HUES6 (cell line): ENCODE measurements at regions not wholly inside any gene's neighbourhood (a gene's known extent, or its start where the extent isn't known, plus 50 kb on each side); places are given as distances from the start of the nearest gene placed in this dataset.

Source experiments
- H3K27ac ChIP-seq: 2 replicates; pipeline ENCODE4 v1.7.0; 2013; ENCODE audit warnings: low read depth, mild to moderate bottlenecking, low read length, inconsistent platforms
- H3K27me3 ChIP-seq: 2 replicates; pipeline ENCODE4 v1.6.1; 2013; ENCODE audit warnings: low read length; ENCODE audit not compliant: control insufficient read depth, insufficient read depth
- H3K36me3 ChIP-seq: 2 replicates; pipeline ENCODE4 v1.6.1; 2013; ENCODE audit warnings: low read length; ENCODE audit not compliant: control insufficient read depth, insufficient read depth
- H3K4me1 ChIP-seq: 2 replicates; pipeline ENCODE4 v1.6.1; 2013; ENCODE audit warnings: low read length; ENCODE audit not compliant: control insufficient read depth, insufficient read depth
- H3K4me3 ChIP-seq: 2 replicates; pipeline ENCODE4 v1.5.1; 2013; ENCODE audit warnings: low read depth, low read length
- H3K9ac ChIP-seq: one replicate; pipeline ENCODE4 v1.6.1; 2013; ENCODE audit warnings: mild to moderate bottlenecking, low read length
- H3K9me3 ChIP-seq: 2 replicates; pipeline ENCODE4 v1.6.1; 2013; ENCODE audit warnings: low read depth, low read length; ENCODE audit not compliant: control insufficient read depth, insufficient read depth

DNA sequence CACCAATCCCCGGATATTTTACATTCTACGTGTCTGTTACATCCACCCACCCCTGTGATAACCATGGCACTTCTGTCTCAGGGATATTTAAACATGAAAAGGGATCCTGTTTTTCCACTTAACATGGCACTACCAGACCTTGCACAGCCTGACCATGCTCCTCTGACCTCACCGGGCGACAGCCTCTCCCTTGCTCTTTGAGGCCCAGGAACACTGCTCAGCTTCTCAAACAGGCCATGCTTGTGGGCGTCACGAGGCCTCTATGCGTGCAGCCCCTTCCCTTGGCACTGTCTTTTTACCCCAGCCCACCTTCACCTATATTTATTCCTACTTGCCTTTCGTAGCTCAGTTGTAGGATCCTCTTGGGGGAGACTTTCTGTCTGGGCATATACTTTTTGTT, 385.6 kb downstream of the UQCRFS1 start:
- H3K9me3 ChIP-seq, result no peaks in the 10 kb centered on the region
- no peak overlapping the region for H3K9ac ChIP-seq
- no peaks in the 10 kb centered on the region for H3K27me3 ChIP-seq
- no peaks in the 10 kb centered on the region for H3K36me3 ChIP-seq
- peaks cover 36% of the 10 kb centered on the region for H3K4me1 ChIP-seq
- H3K27ac ChIP-seq, result no peak overlapping the region
- H3K4me3 ChIP-seq, result no peak overlapping the region

DNA sequence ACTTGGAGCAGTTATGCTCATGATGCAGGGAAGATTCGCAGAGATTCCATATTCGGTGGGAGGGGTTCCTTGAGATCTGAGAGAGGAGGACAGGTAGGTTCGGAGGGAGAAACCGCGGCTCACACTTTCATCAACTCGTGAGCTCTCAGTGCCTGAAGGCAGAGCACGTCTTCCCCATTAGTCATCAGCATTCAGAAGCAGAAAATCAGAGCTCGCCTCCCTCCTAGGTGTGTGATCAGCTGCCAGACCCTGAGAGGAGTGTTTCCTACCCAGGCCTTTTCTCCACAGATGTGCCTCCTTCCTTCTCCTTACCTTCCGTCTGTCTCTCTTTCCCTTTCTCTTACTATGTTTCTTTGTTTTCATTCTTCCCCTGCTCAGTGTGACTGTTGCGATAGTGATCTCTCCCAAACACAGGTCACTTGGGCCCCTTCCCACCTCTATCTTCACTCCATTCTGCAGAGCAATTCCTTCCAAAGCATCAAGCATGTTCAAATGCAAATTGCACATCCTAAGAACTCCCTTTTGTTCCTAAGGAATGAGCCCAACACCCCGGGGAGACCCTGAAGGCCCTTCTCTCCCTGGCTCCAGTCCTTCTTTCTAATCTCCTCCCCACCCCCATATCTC, 389.5 kb downstream of the UQCRFS1 start:
- H3K4me3 ChIP-seq, result peak overlapping the region; percentile 25; the same call in 1 of the 2 replicates
- H3K27ac ChIP-seq, result peak overlapping the region; percentile 10; the same call in 1 of the 2 replicates
- H3K27me3 ChIP-seq, result no peaks in the 10 kb centered on the region
- no peaks in the 10 kb centered on the region for H3K9me3 ChIP-seq
- peak overlapping the region; percentile 31 for H3K9ac ChIP-seq
- peaks cover 22% of the 10 kb centered on the region for H3K4me1 ChIP-seq
- H3K36me3 ChIP-seq, result no peaks in the 10 kb centered on the region

DNA sequence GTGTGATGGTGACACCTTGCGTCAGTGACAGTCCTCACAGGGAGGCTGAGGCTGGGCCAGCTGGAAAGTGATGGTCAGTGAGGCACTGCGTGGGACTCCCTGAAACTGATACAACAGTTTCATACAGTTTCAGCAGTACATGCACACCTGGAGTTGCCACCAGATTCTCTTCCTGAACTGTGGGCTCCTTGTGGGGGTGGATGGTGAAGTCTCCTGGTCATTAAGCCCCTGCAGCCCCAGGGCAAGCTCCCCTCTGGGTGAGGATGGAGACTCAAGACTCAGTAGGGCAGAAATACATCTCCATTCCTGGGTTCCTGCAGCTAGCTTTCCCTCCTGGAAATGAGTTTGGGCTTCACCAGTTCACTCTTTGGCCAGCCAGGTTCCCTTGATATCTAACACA, 392.7 kb downstream of the UQCRFS1 start:
- Histone ChIP-seq H3K9me3 (peaks cover 6% of the 10 kb centered on the region), H3K4me1 (peaks cover 22% of the 10 kb centered on the region), H3K27ac (no peak overlapping the region), H3K4me3 (no peak overlapping the region), H3K27me3 (no peaks in the 10 kb centered on the region), H3K36me3 (no peaks in the 10 kb centered on the region), H3K9ac (no peak overlapping the region)

DNA sequence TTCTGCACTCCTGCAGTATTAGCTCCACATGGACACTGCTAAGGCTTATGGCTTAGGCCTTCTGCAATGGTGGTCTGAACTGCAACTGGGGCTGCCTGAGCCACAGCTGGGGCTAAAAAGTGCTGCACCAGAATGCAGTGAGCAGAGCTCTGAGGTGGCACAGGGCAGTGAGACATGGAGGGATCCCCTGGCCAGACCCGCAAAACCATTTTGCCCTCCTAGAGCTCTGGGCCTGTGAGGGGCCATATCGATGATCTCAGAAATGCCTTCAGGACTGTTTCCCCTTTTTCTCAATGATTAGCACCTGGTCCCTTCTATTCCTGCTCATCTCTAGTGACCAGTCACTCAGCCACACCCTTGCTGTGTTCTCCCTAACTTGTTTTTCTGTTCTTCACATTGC, 397.7 kb downstream of the UQCRFS1 start:
- no peaks in the 10 kb centered on the region for H3K27me3 ChIP-seq
- no peaks in the 10 kb centered on the region for H3K36me3 ChIP-seq

DNA sequence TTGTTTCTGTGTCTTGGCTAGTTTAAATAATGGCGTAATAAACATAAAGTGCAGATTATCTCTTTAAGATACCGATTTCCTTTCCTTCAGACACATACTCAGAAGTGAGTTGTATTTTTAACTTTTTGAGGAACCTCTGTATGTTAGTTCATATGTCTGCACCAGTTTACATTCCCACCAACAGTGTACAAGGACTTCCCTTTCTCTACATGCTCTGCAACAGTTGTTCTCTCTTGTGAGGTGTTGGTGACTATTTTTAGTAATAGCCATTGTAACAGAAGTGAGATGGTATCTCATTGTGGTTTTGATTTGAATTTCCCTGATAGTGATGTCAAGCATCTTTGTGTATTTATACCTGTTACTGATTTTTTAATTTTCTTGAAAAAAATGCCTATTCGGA, 418.6 kb downstream of the UQCRFS1 start:
- H3K27ac ChIP-seq, result no peak overlapping the region
- H3K4me1 ChIP-seq, result no peaks in the 10 kb centered on the region
- H3K9ac ChIP-seq, result no peak overlapping the region
- H3K9me3 ChIP-seq, result no peaks in the 10 kb centered on the region
- H3K4me3 ChIP-seq, result peak overlapping the region; percentile 80
- H3K36me3 ChIP-seq, result no peaks in the 10 kb centered on the region
- H3K27me3 ChIP-seq, result peaks cover 40% of the 10 kb centered on the region

More for the DNA sequence above, 397.7 kb downstream of the UQCRFS1 start:
- no peak overlapping the region for H3K9ac ChIP-seq
- no peaks in the 10 kb centered on the region for H3K4me1 ChIP-seq
- H3K9me3 ChIP-seq, result peaks cover 12% of the 10 kb centered on the region
- no peak overlapping the region for H3K4me3 ChIP-seq
- no peak overlapping the region for H3K27ac ChIP-seq

DNA sequence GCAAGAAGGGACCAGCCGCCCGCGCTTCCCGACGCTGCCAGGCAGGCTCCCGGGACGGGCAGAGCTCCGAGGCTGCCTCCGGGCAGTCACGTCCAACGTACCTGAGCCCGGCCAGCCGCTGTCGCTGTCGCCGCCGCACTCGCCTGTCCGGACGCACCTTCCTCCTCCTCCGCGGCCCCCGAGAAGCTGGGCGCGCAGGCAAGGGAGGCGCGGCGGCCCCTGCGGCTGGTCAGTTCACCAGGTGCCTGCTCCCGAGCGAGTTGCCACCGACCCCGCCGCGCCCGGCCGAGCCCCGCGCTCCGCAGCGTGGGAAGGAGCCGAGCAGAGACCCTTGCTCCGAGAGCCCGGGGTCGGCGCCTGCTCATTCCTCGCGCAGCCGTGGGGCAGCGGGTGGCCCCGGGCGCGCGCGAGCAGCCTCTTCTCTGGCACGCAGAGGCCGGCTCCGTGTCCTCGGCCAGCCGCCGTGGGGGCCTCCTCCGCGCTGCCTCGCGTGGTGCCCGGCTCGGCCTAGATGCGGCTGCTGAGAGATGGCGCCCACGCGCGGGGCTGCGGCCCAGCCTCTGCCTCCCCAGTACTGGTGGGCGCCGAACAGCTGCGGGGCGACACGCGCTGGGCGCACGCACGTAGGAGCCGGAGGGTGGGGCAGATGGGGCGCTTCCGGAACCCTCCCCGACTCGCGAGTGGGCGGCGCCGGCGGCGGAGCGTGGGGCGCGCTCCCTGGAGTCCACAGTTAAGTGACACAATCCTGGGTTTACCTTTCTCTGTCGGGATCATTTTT, 419.4 kb downstream of the UQCRFS1 start:
- peak overlapping the region; percentile 23 for H3K9ac ChIP-seq
- H3K9me3 ChIP-seq, result no peaks in the 10 kb centered on the region
- peak overlapping the region; percentile 80 for H3K4me3 ChIP-seq

DNA sequence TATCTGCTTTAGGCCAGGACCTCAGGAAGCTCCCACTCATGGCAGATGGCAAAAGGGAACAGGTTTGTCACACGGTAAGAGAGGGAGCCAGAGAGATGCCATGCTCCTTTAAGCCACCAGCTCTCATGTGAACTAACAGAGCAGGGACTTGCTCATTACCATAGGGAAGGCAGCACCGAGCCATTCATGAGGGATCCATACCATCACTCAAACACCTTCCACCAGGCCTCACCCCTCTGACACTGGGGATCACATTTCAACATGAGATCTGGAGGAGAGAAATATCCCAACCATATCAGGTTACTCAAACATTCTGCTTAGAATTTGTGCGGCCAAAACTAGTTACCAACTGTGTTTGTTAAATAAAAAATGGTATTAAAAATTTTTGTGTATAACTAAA, 427.0 kb downstream of the UQCRFS1 start:
- Histone ChIP-seq H3K36me3 (no peaks in the 10 kb centered on the region), H3K4me1 (peaks cover 3% of the 10 kb centered on the region; the same call in 1 of the 2 replicates), H3K9ac (no peak overlapping the region), H3K27me3 (no peaks in the 10 kb centered on the region), H3K27ac (no peak overlapping the region), H3K4me3 (no peak overlapping the region), H3K9me3 (peaks cover 6% of the 10 kb centered on the region; the same call in 1 of the 2 replicates)

More for the DNA sequence above, 419.4 kb downstream of the UQCRFS1 start:
- H3K4me1 ChIP-seq, result no peaks in the 10 kb centered on the region
- H3K27ac ChIP-seq, result no peak overlapping the region
- H3K27me3 ChIP-seq, result peaks cover 40% of the 10 kb centered on the region
- no peaks in the 10 kb centered on the region for H3K36me3 ChIP-seq

DNA sequence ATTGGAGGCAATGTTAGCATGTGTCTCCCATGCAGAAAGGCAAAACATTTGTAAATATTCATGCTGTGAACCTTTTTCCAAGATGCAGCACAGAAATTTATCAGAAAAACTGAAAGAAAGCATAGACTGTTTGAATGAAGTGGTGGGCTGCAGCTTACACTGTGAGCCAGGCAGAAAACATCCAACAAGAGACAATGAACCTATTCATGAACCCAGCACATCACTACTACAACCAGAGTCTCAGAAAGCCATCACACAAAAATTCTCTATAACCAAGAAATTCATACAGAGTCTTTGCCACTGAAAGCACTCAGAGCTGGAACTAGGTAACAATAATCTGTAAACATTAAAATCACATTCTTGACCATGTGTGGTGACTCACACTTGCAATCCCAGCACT, 448.9 kb downstream of the UQCRFS1 start:
- Histone ChIP-seq H3K4me1 (no peaks in the 10 kb centered on the region), H3K36me3 (no peaks in the 10 kb centered on the region), H3K9me3 (peaks cover 15% of the 10 kb centered on the region), H3K9ac (no peak overlapping the region), H3K27me3 (no peaks in the 10 kb centered on the region), H3K4me3 (no peak overlapping the region), H3K27ac (no peak overlapping the region)

DNA sequence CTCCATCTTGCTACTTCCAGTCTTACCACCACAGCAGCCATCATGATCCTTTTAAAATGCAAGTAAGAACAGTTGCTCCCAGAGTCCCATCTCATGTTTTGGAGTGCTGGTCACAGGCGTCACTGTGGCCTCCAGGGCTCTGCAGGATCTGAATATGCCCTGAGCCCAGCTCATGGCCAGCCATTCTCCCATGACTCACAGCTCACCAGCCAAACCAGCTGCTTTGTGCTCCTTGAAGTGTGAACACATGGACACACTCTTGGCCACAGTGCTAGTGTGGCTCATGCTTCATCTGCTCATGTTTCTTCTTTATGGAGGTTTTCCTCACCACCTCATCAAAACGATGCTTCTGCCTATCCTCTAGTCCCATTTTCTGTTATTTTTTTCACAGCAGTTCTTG, 466.5 kb downstream of the UQCRFS1 start:
- Histone ChIP-seq H3K27ac (no peak overlapping the region), H3K4me1 (no peaks in the 10 kb centered on the region; the same call in 1 of the 2 replicates), H3K9ac (no peak overlapping the region), H3K27me3 (no peaks in the 10 kb centered on the region), H3K36me3 (no peaks in the 10 kb centered on the region), H3K4me3 (no peak overlapping the region), H3K9me3 (peaks cover 14% of the 10 kb centered on the region)

DNA sequence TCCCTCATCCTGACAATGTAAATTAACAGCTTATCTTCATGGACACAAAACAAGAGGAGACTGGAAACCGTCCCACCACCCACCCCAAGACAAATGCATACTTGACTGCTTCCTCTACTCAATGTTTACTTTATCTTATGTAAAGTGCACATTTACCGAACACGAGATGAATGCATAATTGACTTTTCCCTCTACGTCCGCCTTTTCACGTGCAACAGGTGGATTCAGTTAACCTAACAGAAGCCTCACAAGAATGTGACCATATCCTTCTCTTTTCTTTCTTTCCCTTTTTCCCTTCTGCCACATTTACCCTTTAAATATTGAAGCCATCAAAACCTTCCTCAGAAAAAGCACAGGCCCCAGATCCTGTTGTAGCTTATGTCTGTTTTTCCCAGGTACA, 468.0 kb downstream of the UQCRFS1 start:
- H3K4me3 ChIP-seq, result no peak overlapping the region
- H3K27ac ChIP-seq, result no peak overlapping the region
- H3K9me3 ChIP-seq, result peaks cover 7% of the 10 kb centered on the region
- H3K4me1 ChIP-seq, result no peaks in the 10 kb centered on the region; the same call in 1 of the 2 replicates
- H3K9ac ChIP-seq, result no peak overlapping the region
- H3K36me3 ChIP-seq, result no peaks in the 10 kb centered on the region
- no peaks in the 10 kb centered on the region for H3K27me3 ChIP-seq

DNA sequence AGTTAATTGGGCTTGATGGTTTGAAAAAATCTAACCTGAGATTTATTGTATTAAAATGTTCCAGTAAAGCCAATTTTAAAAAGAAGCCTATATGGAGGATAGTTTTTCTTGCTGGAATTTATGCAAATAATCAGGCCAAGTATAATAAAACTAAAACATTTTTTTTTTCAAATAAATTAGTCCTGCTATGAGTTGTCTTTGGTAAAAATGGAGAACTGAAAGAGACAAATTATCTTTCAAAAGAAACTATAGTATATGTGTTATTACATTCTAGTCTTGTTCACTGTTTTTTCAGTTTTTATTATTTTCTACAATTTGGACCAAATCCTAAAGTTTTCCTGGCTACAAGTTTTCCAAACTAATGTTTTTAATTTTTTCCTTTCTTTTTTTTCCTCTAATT, 468.9 kb downstream of the UQCRFS1 start:
- H3K4me1 ChIP-seq, result no peaks in the 10 kb centered on the region; the same call in 1 of the 2 replicates
- no peak overlapping the region for H3K27ac ChIP-seq
- no peak overlapping the region for H3K4me3 ChIP-seq
- H3K9me3 ChIP-seq, result no peaks in the 10 kb centered on the region
- no peaks in the 10 kb centered on the region for H3K27me3 ChIP-seq
- H3K36me3 ChIP-seq, result no peaks in the 10 kb centered on the region
- no peak overlapping the region for H3K9ac ChIP-seq
